ENCODE measurements at regions not wholly inside any gene's neighbourhood (a gene's known extent, or its start where the extent isn't known, plus 50 kb on each side); places are given as distances from the start of the nearest gene placed in this dataset.
"Not testable (repeated sequence)": the region's sequence is repeated elsewhere in the genome, so short reads cannot be mapped to it uniquely, and the experiment has no call there.

- TF ChIP-seq CTCF (IDR thresholded peaks at IDR 0.05 in 2 of 3, conservative IDR thresholded peaks at IDR 0.05 in 1 of 3; ENCODE audit: control insufficient read depth in 2 of 3, extremely low read depth in 1 of 3, insufficient read depth in 1 of 3, low read depth in 3 of 3, low read length in 3 of 3); ZNF24 (IDR thresholded peaks at IDR 0.05); CHD4 (IDR thresholded peaks at IDR 0.05); POLR2AphosphoS5 (IDR thresholded peaks at IDR 0.05; ENCODE audit: low read length); ZBTB33 (IDR thresholded peaks at IDR 0.05); RELA (IDR thresholded peaks at IDR 0.05; ENCODE audit: borderline replicate concordance, partially characterized antibody); HDAC6 (IDR thresholded peaks at IDR 0.05; ENCODE audit: unreplicated experiment): not testable (repeated sequence)
Measured at GRCh38 chr5:84435861-84436346, 51.2 kb upstream of the EDIL3 start.
